Osteoblast (primary cell): ENCODE measurements at regions not wholly inside any gene's neighbourhood (a gene's known extent, or its start where the extent isn't known, plus 50 kb on each side); places are given as distances from the start of the nearest gene placed in this dataset.

Experiments used
- DNase-seq: peaks from one replicate; pipeline ENCODE4 v3.0.0; 2011; ENCODE audit warnings: low spot score, mixed read lengths; ENCODE audit not compliant: insufficient read length; ENCODE audit errors: missing footprints
- H2AFZ ChIP-seq: 2 replicates; pipeline ENCODE4 v1.6.0; 2011; ENCODE audit warnings: mild to moderate bottlenecking, low read length
- H3K27ac ChIP-seq: 2 replicates; pipeline ENCODE4 v1.5.1; 2011; ENCODE audit warnings: mild to moderate bottlenecking, low read depth, low read length, moderate library complexity
- H3K27me3 ChIP-seq: 2 replicates; pipeline ENCODE4 v1.6.0; 2012; ENCODE audit warnings: mild to moderate bottlenecking, control low read depth, inconsistent platforms, low read length, moderate library complexity; ENCODE audit not compliant: insufficient read depth
- H3K36me3 ChIP-seq: 2 replicates; pipeline ENCODE4 v1.5.1; 2011; ENCODE audit warnings: mild to moderate bottlenecking, low read length, control low read depth, moderate library complexity; ENCODE audit not compliant: insufficient read depth
- H3K4me1 ChIP-seq: 2 replicates; pipeline ENCODE4 v1.5.1; 2011; ENCODE audit warnings: mild to moderate bottlenecking, low read length, control low read depth, moderate library complexity; ENCODE audit not compliant: insufficient read depth
- H3K4me2 ChIP-seq: 2 replicates; pipeline ENCODE4 v1.6.0; 2011; ENCODE audit warnings: mild to moderate bottlenecking, low read length; ENCODE audit not compliant: insufficient read depth
- H3K4me3 ChIP-seq: fragments of 200-600 bp; sonication (generic); 3 replicates; pipeline ENCODE4 v1.5.1; 2012; ENCODE audit warnings: mild to moderate bottlenecking, low read length, inconsistent platforms; ENCODE audit not compliant: insufficient read depth
- H3K79me2 ChIP-seq: 2 replicates; pipeline ENCODE4 v1.6.0; 2012; ENCODE audit warnings: mild to moderate bottlenecking, low read length, control low read depth, inconsistent platforms; ENCODE audit not compliant: insufficient read depth
- H3K9me3 ChIP-seq: 2 replicates; pipeline ENCODE4 v1.5.1; 2011; ENCODE audit warnings: low read depth, low read length, control low read depth
- H4K20me1 ChIP-seq: 2 replicates; pipeline ENCODE4 v1.6.0; 2012; ENCODE audit warnings: mild to moderate bottlenecking, low read length, control low read depth; ENCODE audit not compliant: insufficient read depth
- CTCF ChIP-seq: IDR thresholded peaks from 2 replicates; pipeline ENCODE4 v1.5.1; 2011; ENCODE audit warnings: mild to moderate bottlenecking, low read depth, low read length, moderate library complexity; ENCODE audit errors: extremely low read depth

- H4K20me1 ChIP-seq: no peaks in the 10 kb centered on the region
- no peaks in the 10 kb centered on the region for H3K27me3 ChIP-seq
- no peak overlapping the region for H3K4me2 ChIP-seq
- H3K4me3 ChIP-seq: no peak overlapping the region
- no peak overlapping the region for H2AFZ ChIP-seq
- H3K79me2 ChIP-seq: no peaks in the 10 kb centered on the region
- no peaks in the 10 kb centered on the region for H3K36me3 ChIP-seq
- H3K27ac ChIP-seq: no peak overlapping the region
- DNase-seq: no peak
- no peaks in the 10 kb centered on the region for H3K9me3 ChIP-seq
- H3K4me1 ChIP-seq: no peaks in the 10 kb centered on the region
- TF ChIP-seq CTCF: no peak
Observed at GRCh38 chr5:26669031-26669430, 369.4 kb downstream of the CDH9 start.

DNA sequence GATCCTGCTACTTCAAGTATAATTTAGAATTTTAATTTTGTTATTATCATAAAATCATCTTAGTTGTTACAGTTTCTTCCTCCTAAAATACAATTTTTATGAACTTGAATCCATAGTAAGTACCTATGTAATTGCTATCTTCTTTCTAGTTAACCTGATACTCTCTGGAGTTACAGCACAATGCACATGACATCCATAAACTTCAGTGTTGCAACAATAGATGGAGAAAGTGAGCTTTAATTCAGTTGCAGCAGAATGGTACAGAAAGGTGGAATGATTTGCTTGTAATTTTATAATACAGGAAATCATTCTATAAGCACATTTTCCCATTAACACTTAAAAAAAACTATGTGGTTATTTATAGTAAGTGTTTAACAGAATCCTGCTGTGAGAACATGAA, 372.0 kb downstream of the CDH9 start:
- Histone ChIP-seq H2AFZ (no peak overlapping the region), H3K36me3 (no peaks in the 10 kb centered on the region), H3K79me2 (no peaks in the 10 kb centered on the region), H3K4me3 (no peak overlapping the region), H3K27me3 (no peaks in the 10 kb centered on the region), H4K20me1 (no peaks in the 10 kb centered on the region), H3K4me2 (no peak overlapping the region), H3K9me3 (no peaks in the 10 kb centered on the region), H3K4me1 (no peaks in the 10 kb centered on the region), H3K27ac (no peak overlapping the region)
- TF ChIP-seq CTCF: no peak
- DNase-seq: no peak

DNA sequence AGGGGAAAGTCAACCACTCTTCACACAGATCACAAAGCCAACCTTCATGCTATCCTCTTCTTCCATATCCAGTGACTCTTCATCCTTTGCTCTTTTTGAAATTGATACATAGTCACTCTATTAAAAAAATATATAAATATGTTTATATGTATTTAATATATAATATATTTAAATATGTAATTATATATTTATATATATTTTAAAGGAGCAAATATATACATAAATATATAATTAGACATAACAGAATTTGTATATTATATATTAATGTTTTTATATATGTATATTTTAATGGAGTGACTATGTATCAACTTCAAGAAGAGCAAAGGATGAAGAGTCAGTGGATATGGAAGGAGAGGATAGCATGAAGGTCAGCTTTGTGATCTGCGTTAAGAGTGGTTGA, 374.9 kb downstream of the CDH9 start:
- Histone ChIP-seq H3K27me3 (no peaks in the 10 kb centered on the region), H3K4me3 (no peak overlapping the region), H3K9me3 (no peaks in the 10 kb centered on the region), H3K27ac (no peak overlapping the region), H3K36me3 (no peaks in the 10 kb centered on the region), H3K4me2 (no peak overlapping the region), H2AFZ (no peak overlapping the region), H4K20me1 (no peaks in the 10 kb centered on the region), H3K4me1 (no peaks in the 10 kb centered on the region), H3K79me2 (no peaks in the 10 kb centered on the region)
- no peak for DNase-seq
- no peak for TF ChIP-seq CTCF

DNA sequence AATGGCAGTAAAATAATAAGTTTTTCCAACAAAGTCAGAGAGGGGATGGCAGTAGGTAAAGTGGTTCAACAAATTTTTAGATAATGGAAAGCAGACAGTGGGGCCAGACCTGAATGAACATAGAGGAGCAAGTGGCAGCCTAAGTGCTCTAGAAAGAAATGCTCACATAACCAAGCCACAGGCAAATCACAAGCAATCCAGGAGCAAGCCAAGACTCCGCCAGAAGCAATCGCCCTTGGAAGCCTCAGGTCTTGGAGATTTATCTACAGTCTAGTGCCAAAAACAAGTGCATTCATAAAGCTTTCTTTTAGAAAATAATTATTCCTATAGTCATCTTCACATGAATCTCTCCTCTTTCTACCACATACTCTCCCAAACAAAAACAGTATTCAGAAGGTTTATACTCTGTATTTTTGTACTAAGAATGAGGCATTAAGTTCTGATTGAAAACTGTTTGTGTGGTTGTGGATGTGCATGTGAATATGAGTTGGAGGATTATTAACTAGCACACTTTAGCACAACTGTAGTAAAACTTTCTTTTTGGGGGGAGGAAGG, 375.5 kb downstream of the CDH9 start:
- Histone ChIP-seq H3K79me2 (no peaks in the 10 kb centered on the region), H3K4me2 (no peak overlapping the region), H3K27me3 (no peaks in the 10 kb centered on the region), H3K4me3 (no peak overlapping the region), H3K36me3 (no peaks in the 10 kb centered on the region), H3K9me3 (no peaks in the 10 kb centered on the region), H3K27ac (no peak overlapping the region), H2AFZ (no peak overlapping the region), H3K4me1 (no peaks in the 10 kb centered on the region), H4K20me1 (no peaks in the 10 kb centered on the region)
- TF ChIP-seq CTCF: no peak
- no peak for DNase-seq
